ENCODE measurements at regions not wholly inside any gene's neighbourhood (a gene's known extent, or its start where the extent isn't known, plus 50 kb on each side); places are given as distances from the start of the nearest gene placed in this dataset.

- H3K4me3 ChIP-seq (ENCODE audit: low read length): no peak overlapping the region
- H3K27me3 ChIP-seq (replicated peaks; ENCODE audit: insufficient read depth, low read length): no peaks in the 10 kb centered on the region
- no peak for DNase-seq
- H3K9me3 ChIP-seq (replicated peaks; ENCODE audit: insufficient read depth, low read length): no peaks in the 10 kb centered on the region
- no peak overlapping the region for H3K9ac ChIP-seq (ENCODE audit: low read length)
- H3K4me2 ChIP-seq (ENCODE audit: low read depth, low read length): no peak overlapping the region
- H4K20me1 ChIP-seq (ENCODE audit: insufficient read depth, low read length): no peaks in the 10 kb centered on the region
- H3K36me3 ChIP-seq (replicated peaks; ENCODE audit: insufficient read depth, low read length): no peaks in the 10 kb centered on the region
- H3F3A ChIP-seq (ENCODE audit: insufficient read depth, low read length): no peaks in the 10 kb centered on the region
- TF ChIP-seq EZH2phosphoT487 (IDR thresholded peaks at IDR 0.05; ENCODE audit: low read length) (no peak), EZH2 (optimal IDR thresholded peaks at IDR 0.05; ENCODE audit: low read depth, low read length) (no peak), CTCF (IDR thresholded peaks at IDR 0.05; ENCODE audit: low read length) (no peak)
- H3K4me1 ChIP-seq (ENCODE audit: low read length): no peaks in the 10 kb centered on the region
- H3K79me2 ChIP-seq (ENCODE audit: low read length): no peaks in the 10 kb centered on the region
- no peak overlapping the region for H2AFZ ChIP-seq (ENCODE audit: low read length)
- H3K9me2 ChIP-seq (replicated peaks; ENCODE audit: insufficient read depth, low read length): no peaks in the 10 kb centered on the region
- no peak overlapping the region for H3K27ac ChIP-seq (ENCODE audit: low read length)
These were observed 419.1 kb downstream of the TRIB2 start for GRCh38 chr2:13135856-13136255.

DNA sequence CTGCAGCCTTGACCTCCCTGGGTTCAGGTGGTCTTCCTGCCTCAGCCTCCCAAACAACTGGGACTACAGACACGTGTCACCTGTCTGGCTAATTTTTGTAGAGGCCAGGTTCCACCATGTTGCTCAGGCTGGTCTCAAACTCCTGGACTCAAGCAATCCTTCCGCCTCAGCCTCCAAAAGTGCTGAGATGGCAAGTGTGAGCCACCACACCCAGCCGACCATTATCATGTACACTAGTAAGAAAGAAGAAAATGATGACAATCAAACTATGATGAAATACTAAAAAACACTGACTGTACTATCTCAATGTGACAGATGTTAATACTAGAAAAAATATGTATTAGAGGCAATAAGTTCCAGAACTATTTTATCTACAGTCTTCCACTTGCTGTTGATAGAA lies 420.9 kb downstream of the TRIB2 start:
- Histone ChIP-seq H3K4me1 (ENCODE audit: low read length) (no peaks in the 10 kb centered on the region), H3K4me2 (ENCODE audit: low read depth, low read length) (no peak overlapping the region), H4K20me1 (ENCODE audit: insufficient read depth, low read length) (no peaks in the 10 kb centered on the region), H3K27ac (ENCODE audit: low read length) (no peak overlapping the region), H3F3A (ENCODE audit: insufficient read depth, low read length) (no peaks in the 10 kb centered on the region), H3K27me3 (replicated peaks; ENCODE audit: insufficient read depth, low read length) (no peaks in the 10 kb centered on the region), H2AFZ (ENCODE audit: low read length) (no peak overlapping the region), H3K79me2 (ENCODE audit: low read length) (no peaks in the 10 kb centered on the region), H3K4me3 (ENCODE audit: low read length) (no peak overlapping the region), H3K36me3 (replicated peaks; ENCODE audit: insufficient read depth, low read length) (no peaks in the 10 kb centered on the region), H3K9ac (ENCODE audit: low read length) (no peak overlapping the region), H3K9me3 (replicated peaks; ENCODE audit: insufficient read depth, low read length) (no peaks in the 10 kb centered on the region), H3K9me2 (replicated peaks; ENCODE audit: insufficient read depth, low read length) (no peaks in the 10 kb centered on the region)
- TF ChIP-seq CTCF (IDR thresholded peaks at IDR 0.05; ENCODE audit: low read length): no peak
- TF ChIP-seq EZH2 (optimal IDR thresholded peaks at IDR 0.05; ENCODE audit: low read depth, low read length): no peak
- no peak for TF ChIP-seq EZH2phosphoT487 (IDR thresholded peaks at IDR 0.05; ENCODE audit: low read length)
- no peak for DNase-seq

- Histone ChIP-seq H2AFZ (ENCODE audit: low read length) (no peak overlapping the region), H3K36me3 (replicated peaks; ENCODE audit: insufficient read depth, low read length) (no peaks in the 10 kb centered on the region), H3K9me3 (replicated peaks; ENCODE audit: insufficient read depth, low read length) (no peaks in the 10 kb centered on the region), H3K79me2 (ENCODE audit: low read length) (no peaks in the 10 kb centered on the region), H3K27ac (ENCODE audit: low read length) (no peak overlapping the region), H4K20me1 (ENCODE audit: insufficient read depth, low read length) (no peaks in the 10 kb centered on the region), H3F3A (ENCODE audit: insufficient read depth, low read length) (no peaks in the 10 kb centered on the region), H3K4me1 (ENCODE audit: low read length) (no peaks in the 10 kb centered on the region), H3K4me3 (ENCODE audit: low read length) (no peak overlapping the region), H3K9ac (ENCODE audit: low read length) (no peak overlapping the region), H3K9me2 (replicated peaks; ENCODE audit: insufficient read depth, low read length) (no peaks in the 10 kb centered on the region), H3K27me3 (replicated peaks; ENCODE audit: insufficient read depth, low read length) (no peaks in the 10 kb centered on the region), H3K4me2 (ENCODE audit: low read depth, low read length) (no peak overlapping the region)
- DNase-seq: no peak
- TF ChIP-seq EZH2 (optimal IDR thresholded peaks at IDR 0.05; ENCODE audit: low read depth, low read length): no peak
- no peak for TF ChIP-seq CTCF (IDR thresholded peaks at IDR 0.05; ENCODE audit: low read length)
- TF ChIP-seq EZH2phosphoT487 (IDR thresholded peaks at IDR 0.05; ENCODE audit: low read length): no peak
These were observed 424.6 kb downstream of the TRIB2 start for GRCh38 chr2:13141315-13141714.
